Endothelial cell of umbilical vein (primary cell): ENCODE measurements at regions not wholly inside any gene's neighbourhood (a gene's known extent, or its start where the extent isn't known, plus 50 kb on each side); places are given as distances from the start of the nearest gene placed in this dataset.

Source experiments
- BruUV-seq: library from RNA; stranded (reverse); fragments of 400-500 nt; replicated peaks from 2 replicates; lab custom pipeline; 2021; lab: Mats Ljungman, UMichigan
- CTCF ChIA-PET: fragments of 300-600, 350-600 bp; sonication (Branson Sonifier 250); formaldehyde crosslinking; loops from one replicate; lab custom pipeline; 2021; ENCODE audit warnings: antibody characterized with exemption, inconsistent platforms; lab: Charles Lee
- POLR2A ChIA-PET: fragments of 300-600, 350-600 bp; sonication (Branson Sonifier 250); formaldehyde crosslinking; loops from one replicate; lab custom pipeline; 2021; ENCODE audit warnings: antibody characterized with exemption, inconsistent platforms; lab: Charles Lee
- DNase-seq: peaks from one replicate; pipeline ENCODE4 v3.0.0-alpha.2; 2011; ENCODE audit warnings: low read depth, low spot score
- FAIRE-seq: peaks from 2 replicates; lab custom pipeline; 2011; peaks lifted over from hg19 to GRCh38; lab: Jason Lieb, UNC
- H2AFZ ChIP-seq: 2 replicates; pipeline ENCODE4 v1.6.0; 2012; ENCODE audit warnings: low read depth, low read length, control low read depth, inconsistent platforms
- H3K27ac ChIP-seq: 2 replicates; pipeline ENCODE4 v1.5.1; 2011; ENCODE audit warnings: low read depth, mild to moderate bottlenecking, control low read depth, low read length, moderate library complexity; ENCODE audit not compliant: insufficient read depth
- H3K27me3 ChIP-seq, 2 experiments: 2 replicates each; pipeline versions ENCODE4 v1.6.0 to v1.6.1; 2011; ENCODE audit warnings: low read length in 2 of 2, mixed read lengths in 1 of 2; ENCODE audit not compliant: control insufficient read depth in 2 of 2, insufficient read depth in 2 of 2
- H3K36me3 ChIP-seq, 2 experiments: 2 replicates in 1 of 2; 3 replicates in 1 of 2; pipeline ENCODE4 v1.5.1; 2011; ENCODE audit warnings: low read length in 2 of 2, mild to moderate bottlenecking in 1 of 2, moderate library complexity in 1 of 2; ENCODE audit not compliant: control insufficient read depth in 2 of 2, insufficient read depth in 2 of 2; ENCODE audit errors: extremely low read depth in 1 of 2
- H3K4me1 ChIP-seq: 3 replicates; pipeline ENCODE4 v1.5.1; 2011; ENCODE audit warnings: mild to moderate bottlenecking, low read length; ENCODE audit not compliant: control insufficient read depth, insufficient read depth; ENCODE audit errors: extremely low read depth
- H3K4me2 ChIP-seq: 2 replicates; pipeline ENCODE4 v1.6.1; 2011; ENCODE audit warnings: low read length, control low read depth, mixed read lengths; ENCODE audit not compliant: insufficient read depth
- H3K4me3 ChIP-seq, 3 experiments: fragments of 200-600 bp in 1 of 3; sonication (generic), shearing (Covaris generic) in 1 of 3; replicated peaks in 1 of 3; 2 replicates each; pipeline ENCODE4 v1.5.1; 2011 to 2016; ENCODE audit warnings: control low read depth in 3 of 3, low read length in 3 of 3, mild to moderate bottlenecking in 2 of 3, inconsistent platforms in 1 of 3, low read depth in 1 of 3, moderate library complexity in 1 of 3; ENCODE audit not compliant: insufficient read depth in 1 of 3
- H3K79me2 ChIP-seq: 2 replicates; pipeline ENCODE4 v1.6.0; 2012; ENCODE audit warnings: low read length, inconsistent platforms; ENCODE audit not compliant: control insufficient read depth, insufficient read depth
- H3K9ac ChIP-seq: replicated peaks from 2 replicates; pipeline ENCODE3; 2011; ENCODE audit warnings: low read length, control low read depth; ENCODE audit not compliant: insufficient read depth; ENCODE audit errors: extremely low read depth
- H3K9me1 ChIP-seq: replicated peaks from 3 replicates; pipeline ENCODE4 v1.6.0; 2011; ENCODE audit warnings: mild to moderate bottlenecking, low read length; ENCODE audit not compliant: control insufficient read depth, insufficient read depth; ENCODE audit errors: extremely low read depth
- H3K9me3 ChIP-seq: replicated peaks from 2 replicates; pipeline ENCODE4 v1.5.1; 2012; ENCODE audit warnings: low read length, inconsistent platforms; ENCODE audit not compliant: control insufficient read depth, insufficient read depth
- H4K20me1 ChIP-seq: replicated peaks from 2 replicates; pipeline ENCODE3; 2011; ENCODE audit warnings: mild to moderate bottlenecking, low read length; ENCODE audit not compliant: control insufficient read depth, insufficient read depth; ENCODE audit errors: extremely low read depth
- EZH2 ChIP-seq: IDR thresholded peaks from 2 replicates; pipeline ENCODE4 v1.6.1; 2012; ENCODE audit warnings: borderline replicate concordance, low read depth, mild to moderate bottlenecking, moderate library complexity, low read length, inconsistent platforms; ENCODE audit not compliant: severe bottlenecking
- FOS ChIP-seq: IDR thresholded peaks from 2 replicates; pipeline ENCODE4 v1.6.1; 2011; ENCODE audit warnings: mild to moderate bottlenecking, low read length, moderate library complexity, borderline replicate concordance; ENCODE audit not compliant: insufficient read depth
- GATA2 ChIP-seq: IDR thresholded peaks from 2 replicates; pipeline ENCODE4 v1.7.0; 2011; ENCODE audit warnings: low read depth, mild to moderate bottlenecking, moderate library complexity, mixed read lengths, low read length; ENCODE audit not compliant: insufficient read length, insufficient read depth
- JUN ChIP-seq: IDR thresholded peaks from 2 replicates; pipeline ENCODE4 v1.6.1; 2011; ENCODE audit warnings: borderline replicate concordance, low read depth; ENCODE audit not compliant: insufficient read length, insufficient read depth
- MYC ChIP-seq: IDR thresholded peaks from one replicate; pipeline ENCODE4 v1.6.1; 2011; ENCODE audit warnings: mild to moderate bottlenecking, low read depth, low read length
- POLR2A ChIP-seq: IDR thresholded peaks from 2 replicates; pipeline ENCODE4 v1.6.1; 2012; ENCODE audit warnings: low read depth, mild to moderate bottlenecking, control low read depth, low read length
- POLR2AphosphoS5 ChIP-seq: IDR thresholded peaks from 2 replicates; pipeline ENCODE4 v1.6.1; 2012; ENCODE audit warnings: low read depth, mild to moderate bottlenecking, control low read depth, low read length, moderate library complexity; ENCODE audit not compliant: insufficient read depth
- dilution Hi-C: fragments of 300-500 bp; cut with MboI; formaldehyde crosslinking; loops from one replicate; pipeline ENCODE4 v1.15.0; 2019; ENCODE audit warnings: low sequenced_read_pairs; ENCODE audit not compliant: extremely low pct_ligation_motif_present
- intact Hi-C: fragments of 100-400 bp; cut with micrococcal nuclease; formaldehyde crosslinking; loops from one replicate; pipeline ENCODE4 v1.10.0; 2022
- TF ChIP-seq, protein P1 (sequence below), 2 donors: IDR thresholded peaks; 1 replicate in 1 of 2; 2 replicates in 1 of 2; pipeline ENCODE4 v1.5.1; 2011; ENCODE audit warnings: low read length in 2 of 2, mild to moderate bottlenecking in 2 of 2, moderate library complexity in 2 of 2, control low read depth in 1 of 2, inconsistent platforms in 1 of 2, low read depth in 1 of 2; ENCODE audit not compliant: insufficient read depth in 1 of 2; ENCODE audit errors: extremely low read depth in 1 of 2
- TF ChIP-seq, protein P2 (sequence below): IDR thresholded peaks from 2 replicates; pipeline ENCODE4 v1.6.1; 2011; ENCODE audit not compliant: insufficient read depth, insufficient read length

DNA sequence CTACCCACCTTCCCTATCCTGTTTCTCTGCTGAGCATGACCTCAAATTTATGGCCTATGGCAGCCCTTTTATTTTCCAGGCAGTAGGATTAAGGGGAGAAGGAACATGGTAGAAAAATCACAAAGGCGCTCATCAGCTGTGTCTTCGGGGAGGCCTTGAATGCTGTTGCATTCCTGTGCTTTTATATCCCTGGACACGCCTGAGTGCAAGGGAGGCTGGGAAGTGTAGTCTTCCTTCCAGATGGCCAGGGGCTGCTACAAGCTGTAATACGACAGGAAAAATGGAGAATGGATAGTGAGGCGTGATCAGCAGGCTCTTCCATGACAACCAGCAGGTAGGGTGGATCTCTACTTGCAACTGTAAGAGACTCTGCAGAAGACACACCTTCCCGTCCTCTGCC is 210.9 kb upstream of the GGTLC1 start:
- Histone ChIP-seq H3K27ac (no peak overlapping the region), H3K79me2 (no peaks in the 10 kb centered on the region), H3K4me2 (no peak overlapping the region), H4K20me1 (no peaks in the 10 kb centered on the region), H3K27me3 (no peaks in the 10 kb centered on the region), H3K9ac (no peak overlapping the region), H3K36me3 (no peaks in the 10 kb centered on the region), H3K4me1 (no peaks in the 10 kb centered on the region), H3K9me1 (no peaks in the 10 kb centered on the region), H2AFZ (no peak overlapping the region), H3K9me3 (no peaks in the 10 kb centered on the region), H3K4me3 (no peak overlapping the region)
- dilution Hi-C loops, result no loop called here
- intact Hi-C loops, result no loop called here
- ChIA-PET POLR2A (no interaction called here), CTCF (no interaction called here)
- TF ChIP-seq, protein P1, sequence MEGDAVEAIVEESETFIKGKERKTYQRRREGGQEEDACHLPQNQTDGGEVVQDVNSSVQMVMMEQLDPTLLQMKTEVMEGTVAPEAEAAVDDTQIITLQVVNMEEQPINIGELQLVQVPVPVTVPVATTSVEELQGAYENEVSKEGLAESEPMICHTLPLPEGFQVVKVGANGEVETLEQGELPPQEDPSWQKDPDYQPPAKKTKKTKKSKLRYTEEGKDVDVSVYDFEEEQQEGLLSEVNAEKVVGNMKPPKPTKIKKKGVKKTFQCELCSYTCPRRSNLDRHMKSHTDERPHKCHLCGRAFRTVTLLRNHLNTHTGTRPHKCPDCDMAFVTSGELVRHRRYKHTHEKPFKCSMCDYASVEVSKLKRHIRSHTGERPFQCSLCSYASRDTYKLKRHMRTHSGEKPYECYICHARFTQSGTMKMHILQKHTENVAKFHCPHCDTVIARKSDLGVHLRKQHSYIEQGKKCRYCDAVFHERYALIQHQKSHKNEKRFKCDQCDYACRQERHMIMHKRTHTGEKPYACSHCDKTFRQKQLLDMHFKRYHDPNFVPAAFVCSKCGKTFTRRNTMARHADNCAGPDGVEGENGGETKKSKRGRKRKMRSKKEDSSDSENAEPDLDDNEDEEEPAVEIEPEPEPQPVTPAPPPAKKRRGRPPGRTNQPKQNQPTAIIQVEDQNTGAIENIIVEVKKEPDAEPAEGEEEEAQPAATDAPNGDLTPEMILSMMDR (IDR thresholded peaks at IDR 0.05; ENCODE audit: extremely low read depth in 1 of 2, insufficient read depth in 1 of 2, low read depth in 1 of 2, low read length in 2 of 2), result no peak
- no peak for FAIRE-seq
- DNase-seq, result no peak
- no TSS peak for BruUV-seq

DNA sequence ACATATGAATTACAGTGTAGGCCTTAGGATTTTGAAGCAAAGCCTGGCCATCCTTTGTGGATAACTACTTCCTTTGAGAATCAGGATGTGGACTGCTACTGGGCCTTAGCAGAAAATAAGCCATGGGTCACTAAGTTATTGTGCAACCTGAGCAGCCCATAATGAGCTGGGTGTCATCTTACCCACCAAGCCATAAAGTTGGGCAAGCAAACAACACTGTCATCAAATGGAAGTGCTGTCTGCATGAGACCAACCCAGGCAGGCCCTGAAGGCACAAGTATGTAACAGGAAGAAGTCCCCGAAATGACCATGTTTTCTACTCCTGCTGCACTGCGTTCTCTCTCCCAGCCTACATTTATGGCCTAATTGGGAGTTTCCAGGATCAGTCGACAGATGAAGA is 205.6 kb upstream of the GGTLC1 start:
- H4K20me1 ChIP-seq, result no peaks in the 10 kb centered on the region
- no peaks in the 10 kb centered on the region for H3K9me3 ChIP-seq
- H3K4me1 ChIP-seq, result no peaks in the 10 kb centered on the region
- no peaks in the 10 kb centered on the region for H3K9me1 ChIP-seq
- no peak overlapping the region for H2AFZ ChIP-seq
- no peaks in the 10 kb centered on the region for H3K27me3 ChIP-seq
- dilution Hi-C loops (no loop called here), intact Hi-C loops (no loop called here)
- DNase-seq (no peak), FAIRE-seq (no peak)
- no peak overlapping the region for H3K9ac ChIP-seq
- CTCF ChIA-PET, result no interaction called here
- no peaks in the 10 kb centered on the region for H3K79me2 ChIP-seq
- H3K4me3 ChIP-seq, result no peak overlapping the region
- H3K4me2 ChIP-seq, result no peak overlapping the region
- no peak overlapping the region for H3K27ac ChIP-seq
- no peak for TF ChIP-seq EZH2
- no peak for TF ChIP-seq MYC
- no peak for TF ChIP-seq POLR2A
- TF ChIP-seq, protein P1 (IDR thresholded peaks at IDR 0.05; ENCODE audit: extremely low read depth in 1 of 2, insufficient read depth in 1 of 2, low read depth in 1 of 2, low read length in 2 of 2), result no peak
- TF ChIP-seq POLR2AphosphoS5, result no peak
- TF ChIP-seq, protein P2, sequence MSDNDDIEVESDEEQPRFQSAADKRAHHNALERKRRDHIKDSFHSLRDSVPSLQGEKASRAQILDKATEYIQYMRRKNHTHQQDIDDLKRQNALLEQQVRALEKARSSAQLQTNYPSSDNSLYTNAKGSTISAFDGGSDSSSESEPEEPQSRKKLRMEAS, result no peak
- TF ChIP-seq JUN, result no peak
- no peak for TF ChIP-seq FOS
- no peak for TF ChIP-seq GATA2
- no peaks in the 10 kb centered on the region for H3K36me3 ChIP-seq
- BruUV-seq, result no TSS peak
- POLR2A ChIA-PET, result no interaction called here
